GM21786 (cell line): ENCODE measurements at regions not wholly inside any gene's neighbourhood (a gene's known extent, or its start where the extent isn't known, plus 50 kb on each side); places are given as distances from the start of the nearest gene placed in this dataset.

Source experiments
- ATAC-seq: cut with Tn5 transposase; IDR thresholded peaks from one replicate; pipeline ENCODE4 v1.9.1; 2021; ENCODE audit not compliant: unreplicated experiment

GRCh38 chrX:9312922-9313867, 151.7 kb upstream of the TBL1X start:
- ATAC-seq, result peak; percentile 68

GRCh38 chrX:9315086-9315485, 149.8 kb upstream of the TBL1X start:
- no peak for ATAC-seq

- no peak for ATAC-seq
Observed at GRCh38 chrX:9316096-9316495, 148.8 kb upstream of the TBL1X start.

- ATAC-seq, result no peak
Observed at GRCh38 chrX:9317176-9317575, 147.7 kb upstream of the TBL1X start.

GRCh38 chrX:9318213-9318612, 146.6 kb upstream of the TBL1X start:
- ATAC-seq, result no peak

- ATAC-seq, result no peak
Observed at GRCh38 chrX:9318766-9319165, 146.1 kb upstream of the TBL1X start.

- no peak for ATAC-seq
Observed at GRCh38 chrX:9320940-9321339, 143.9 kb upstream of the TBL1X start.

GRCh38 chrX:9324676-9325075, 140.2 kb upstream of the TBL1X start:
- no peak for ATAC-seq

GRCh38 chrX:9326369-9326768, 138.5 kb upstream of the TBL1X start:
- no peak for ATAC-seq

GRCh38 chrX:9327086-9327746, 137.6 kb upstream of the TBL1X start:
- ATAC-seq, result no peak

- no peak for ATAC-seq
Observed at GRCh38 chrX:9327747-9328145, 137.1 kb upstream of the TBL1X start.

GRCh38 chrX:9329056-9329455, 135.8 kb upstream of the TBL1X start:
- no peak for ATAC-seq

- ATAC-seq, result no peak
Observed at GRCh38 chrX:9330249-9330982, 134.4 kb upstream of the TBL1X start.

- ATAC-seq, result no peak
Observed at GRCh38 chrX:9333873-9334560, 130.8 kb upstream of the TBL1X start.

GRCh38 chrX:9335251-9335650, 129.6 kb upstream of the TBL1X start:
- no peak for ATAC-seq

- no peak for ATAC-seq
Observed at GRCh38 chrX:9336456-9336855, 128.4 kb upstream of the TBL1X start.

- ATAC-seq, result no peak
Observed at GRCh38 chrX:9337046-9337445, 127.8 kb upstream of the TBL1X start.

- ATAC-seq, result no peak
Observed at GRCh38 chrX:9338986-9339385, 125.9 kb upstream of the TBL1X start.

- ATAC-seq, result no peak
Observed at GRCh38 chrX:9339603-9340491, 125.0 kb upstream of the TBL1X start.
